Fibroblast of mammary gland (primary cell): ENCODE measurements at regions not wholly inside any gene's neighbourhood (a gene's known extent, or its start where the extent isn't known, plus 50 kb on each side); places are given as distances from the start of the nearest gene placed in this dataset.
"Not testable (repeated sequence)": the region's sequence is repeated elsewhere in the genome, so short reads cannot be mapped to it uniquely, and the experiment has no call there.

Experiments used
- DNase-seq: peaks from one replicate; pipeline ENCODE4 v3.0.0-alpha.2; 2010; ENCODE audit warnings: low read depth
- H3K4me3 ChIP-seq: 2 replicates; pipeline ENCODE4 v1.5.1; 2011; ENCODE audit warnings: low read depth, mild to moderate bottlenecking, low read length, moderate library complexity; ENCODE audit not compliant: control insufficient read depth
- TF ChIP-seq, protein P1 (sequence below): conservative IDR thresholded peaks from 2 replicates; pipeline ENCODE4 v1.5.1; 2011; ENCODE audit warnings: low read depth, low read length, inconsistent platforms; ENCODE audit not compliant: control insufficient read depth, insufficient read depth

DNA sequence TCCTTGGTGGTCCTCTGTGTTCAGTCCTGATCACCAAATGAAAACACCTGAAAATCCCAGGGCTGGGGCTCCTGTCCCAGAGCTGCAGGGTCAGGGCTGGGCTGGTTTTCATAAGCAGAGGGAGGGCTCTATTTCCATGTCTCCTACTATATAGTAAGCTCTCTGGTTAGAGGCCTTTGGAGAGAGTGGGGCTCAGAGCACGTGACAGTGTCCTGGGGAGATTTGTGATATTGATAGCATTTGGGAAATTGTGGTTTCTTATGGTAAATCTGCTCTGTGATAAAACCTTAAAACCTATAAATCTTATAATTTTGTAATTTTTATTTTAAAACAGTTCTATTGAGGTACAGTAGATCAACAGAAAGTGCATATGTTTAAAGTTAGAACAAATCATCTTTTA, 1202.2 kb downstream of the TMEM121 start:
- no peak for DNase-seq
- H3K4me3 ChIP-seq, result no peak overlapping the region
- TF ChIP-seq, protein P1, sequence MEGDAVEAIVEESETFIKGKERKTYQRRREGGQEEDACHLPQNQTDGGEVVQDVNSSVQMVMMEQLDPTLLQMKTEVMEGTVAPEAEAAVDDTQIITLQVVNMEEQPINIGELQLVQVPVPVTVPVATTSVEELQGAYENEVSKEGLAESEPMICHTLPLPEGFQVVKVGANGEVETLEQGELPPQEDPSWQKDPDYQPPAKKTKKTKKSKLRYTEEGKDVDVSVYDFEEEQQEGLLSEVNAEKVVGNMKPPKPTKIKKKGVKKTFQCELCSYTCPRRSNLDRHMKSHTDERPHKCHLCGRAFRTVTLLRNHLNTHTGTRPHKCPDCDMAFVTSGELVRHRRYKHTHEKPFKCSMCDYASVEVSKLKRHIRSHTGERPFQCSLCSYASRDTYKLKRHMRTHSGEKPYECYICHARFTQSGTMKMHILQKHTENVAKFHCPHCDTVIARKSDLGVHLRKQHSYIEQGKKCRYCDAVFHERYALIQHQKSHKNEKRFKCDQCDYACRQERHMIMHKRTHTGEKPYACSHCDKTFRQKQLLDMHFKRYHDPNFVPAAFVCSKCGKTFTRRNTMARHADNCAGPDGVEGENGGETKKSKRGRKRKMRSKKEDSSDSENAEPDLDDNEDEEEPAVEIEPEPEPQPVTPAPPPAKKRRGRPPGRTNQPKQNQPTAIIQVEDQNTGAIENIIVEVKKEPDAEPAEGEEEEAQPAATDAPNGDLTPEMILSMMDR, result no peak

GRCh38 chr14:106729551-106729950, 1203.2 kb downstream of the TMEM121 start:
- DNase-seq, result no peak
- no peak overlapping the region for H3K4me3 ChIP-seq
- TF ChIP-seq, protein P1, result no peak

- H3K4me3 ChIP-seq, result no peak overlapping the region
- DNase-seq, result no peak
- TF ChIP-seq, protein P1, result no peak
Measured at GRCh38 chr14:106733771-106734170, 1207.4 kb downstream of the TMEM121 start.

DNA sequence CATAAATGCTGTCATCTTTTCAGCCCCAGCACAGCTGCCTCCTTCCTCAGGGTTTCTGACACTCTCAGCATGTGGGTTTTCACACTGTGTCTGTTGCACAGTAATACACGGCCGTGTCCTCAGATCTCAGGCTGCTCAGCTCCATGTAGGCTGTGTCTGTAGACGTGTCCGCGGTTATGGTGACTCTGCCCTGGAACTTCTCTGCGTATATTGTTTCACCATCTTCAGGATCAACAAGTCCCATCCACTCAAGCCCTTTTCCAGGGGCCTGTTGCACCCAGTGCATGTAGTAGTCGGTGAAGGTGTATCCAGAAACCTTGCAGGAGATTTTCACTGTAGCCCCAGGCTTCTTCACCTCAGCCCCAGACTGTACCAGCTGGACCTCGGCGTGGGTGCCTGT, 1210.6 kb downstream of the TMEM121 start:
- TF ChIP-seq, protein P1, result no peak
- H3K4me3 ChIP-seq, result no peak overlapping the region
- DNase-seq, result no peak

GRCh38 chr14:106738075-106738474, 1211.7 kb downstream of the TMEM121 start:
- TF ChIP-seq, protein P1, result no peak
- no peak for DNase-seq
- H3K4me3 ChIP-seq, result no peak overlapping the region

- not testable (repeated sequence) for H3K4me3 ChIP-seq, DNase-seq
Measured at GRCh38 chr14:106738598-106739258, 1212.3 kb downstream of the TMEM121 start.

DNA sequence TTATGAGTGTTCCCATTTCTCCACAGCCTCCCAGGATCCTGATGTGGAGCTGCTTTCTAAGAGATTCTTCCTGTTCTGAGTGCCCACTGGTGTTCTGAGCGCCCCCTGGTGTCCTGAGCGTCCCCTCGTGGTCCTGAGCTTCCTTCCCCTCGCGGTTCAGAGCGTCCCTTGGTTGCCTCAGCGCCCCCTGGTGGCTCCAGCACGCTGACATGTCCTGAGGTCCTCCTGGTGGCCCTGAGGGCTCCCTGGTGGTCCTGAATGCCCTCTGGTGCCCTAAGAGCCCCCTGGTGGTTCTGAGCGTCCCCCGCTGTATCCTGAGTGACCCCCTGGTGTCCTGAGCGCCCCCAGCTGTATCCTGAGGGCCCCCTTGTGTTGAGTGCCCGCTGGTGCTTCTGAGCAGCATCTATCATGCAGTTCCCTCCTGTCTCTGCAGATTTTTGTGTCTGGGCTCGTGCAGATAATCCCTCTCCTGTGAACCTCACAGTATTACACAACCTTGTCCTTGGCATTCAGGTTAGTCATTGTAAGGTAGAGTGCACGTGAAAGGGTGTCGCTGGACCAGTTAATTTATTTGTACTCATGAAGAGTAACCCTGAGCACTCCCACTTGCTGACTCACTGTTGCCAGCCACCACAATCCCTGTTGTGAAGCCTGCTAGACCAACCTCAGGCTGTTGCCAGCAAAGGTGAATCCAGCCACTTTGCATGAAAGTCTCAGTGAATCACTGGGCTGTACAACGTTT, 1214.9 kb downstream of the TMEM121 start:
- DNase-seq, H3K4me3 ChIP-seq: not testable (repeated sequence)

GRCh38 chr14:106745016-106745767, 1218.8 kb downstream of the TMEM121 start:
- DNase-seq, result not testable (repeated sequence)

GRCh38 chr14:106750089-106750488, 1223.7 kb downstream of the TMEM121 start:
- DNase-seq, H3K4me3 ChIP-seq: not testable (repeated sequence)

More at GRCh38 chr14:106745016-106745767, 1218.8 kb downstream of the TMEM121 start:
- H3K4me3 ChIP-seq, result not testable (repeated sequence)

DNA sequence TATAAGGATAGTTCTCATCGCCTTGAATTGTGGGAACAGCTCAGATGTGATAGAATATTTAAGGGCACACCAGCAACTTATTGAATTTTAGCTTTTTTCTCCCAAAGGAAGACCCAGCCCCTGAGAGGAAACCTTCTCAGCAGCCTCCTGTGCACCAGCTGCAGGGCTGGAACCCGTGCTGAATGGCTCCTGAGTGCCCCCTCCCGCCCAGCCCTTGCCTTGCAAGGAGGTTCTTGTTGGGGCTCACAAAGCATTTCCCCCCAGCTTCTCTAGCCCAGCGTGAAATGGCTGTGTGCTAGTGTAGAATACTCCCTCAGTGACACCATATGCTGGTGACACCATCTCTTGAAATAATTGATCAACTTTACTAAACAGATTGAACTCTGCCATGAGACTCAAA, 1227.4 kb downstream of the TMEM121 start:
- DNase-seq, H3K4me3 ChIP-seq: not testable (repeated sequence)

GRCh38 chr14:106757444-106757843, 1231.1 kb downstream of the TMEM121 start:
- DNase-seq, H3K4me3 ChIP-seq: not testable (repeated sequence)
